Fibroblast of skin of right biceps (primary cell): ENCODE measurements at regions not wholly inside any gene's neighbourhood (a gene's known extent, or its start where the extent isn't known, plus 50 kb on each side); places are given as distances from the start of the nearest gene placed in this dataset.
"Not testable (repeated sequence)": the region's sequence is repeated elsewhere in the genome, so short reads cannot be mapped to it uniquely, and the experiment has no call there.

Experiments
- DNase-seq: peaks from one replicate; pipeline ENCODE4 v3.0.0-alpha.2; 2013

- no peak for DNase-seq
These were observed 1124.8 kb upstream of the PRR20A start for GRCh38 chr13:56015919-56016318.

- DNase-seq, result no peak
These were observed 1121.1 kb upstream of the PRR20A start for GRCh38 chr13:56019606-56020005.

GRCh38 chr13:56020425-56020824, 1120.3 kb upstream of the PRR20A start:
- no peak for DNase-seq

- DNase-seq, result no peak
These were observed 1100.7 kb upstream of the PRR20A start for GRCh38 chr13:56039992-56040391.

GRCh38 chr13:56066321-56066720, 1074.4 kb upstream of the PRR20A start:
- DNase-seq, result no peak

GRCh38 chr13:56102641-56103040, 1038.1 kb upstream of the PRR20A start:
- no peak for DNase-seq

- no peak for DNase-seq
These were observed 1030.0 kb upstream of the PRR20A start for GRCh38 chr13:56110751-56111150.

- no peak for DNase-seq
These were observed 1006.2 kb upstream of the PRR20A start for GRCh38 chr13:56134524-56134923.

- no peak for DNase-seq
These were observed 973.9 kb upstream of the PRR20A start for GRCh38 chr13:56166864-56167263.

- DNase-seq, result no peak
These were observed 972.1 kb upstream of the PRR20A start for GRCh38 chr13:56168581-56168980.

- no peak for DNase-seq
These were observed 967.4 kb upstream of the PRR20A start for GRCh38 chr13:56173346-56173745.

GRCh38 chr13:56182598-56182997, 958.1 kb upstream of the PRR20A start:
- DNase-seq, result no peak

GRCh38 chr13:56187331-56187730, 953.4 kb upstream of the PRR20A start:
- no peak for DNase-seq

GRCh38 chr13:56188582-56188981, 952.1 kb upstream of the PRR20A start:
- DNase-seq, result not testable (repeated sequence)

- DNase-seq, result no peak
These were observed 951.3 kb upstream of the PRR20A start for GRCh38 chr13:56189439-56189838.

GRCh38 chr13:56189978-56190377, 950.7 kb upstream of the PRR20A start:
- DNase-seq, result no peak

- DNase-seq, result no peak
These were observed 942.4 kb upstream of the PRR20A start for GRCh38 chr13:56198350-56198749.

- no peak for DNase-seq
These were observed 938.9 kb upstream of the PRR20A start for GRCh38 chr13:56201834-56202233.

- no peak for DNase-seq
These were observed 924.5 kb upstream of the PRR20A start for GRCh38 chr13:56216221-56216620.

GRCh38 chr13:56247692-56248091, 893.0 kb upstream of the PRR20A start:
- no peak for DNase-seq

- no peak for DNase-seq
These were observed 869.0 kb upstream of the PRR20A start for GRCh38 chr13:56271686-56272085.

GRCh38 chr13:56283262-56283828, 857.4 kb upstream of the PRR20A start:
- no peak for DNase-seq

GRCh38 chr13:56299650-56300049, 841.1 kb upstream of the PRR20A start:
- DNase-seq, result no peak

- DNase-seq, result no peak
These were observed 826.0 kb upstream of the PRR20A start for GRCh38 chr13:56314765-56315164.

GRCh38 chr13:56317841-56318240, 822.9 kb upstream of the PRR20A start:
- no peak for DNase-seq

- no peak for DNase-seq
These were observed 808.0 kb upstream of the PRR20A start for GRCh38 chr13:56332671-56333070.
